GM12864 (cell line): ENCODE measurements at regions not wholly inside any gene's neighbourhood (a gene's known extent, or its start where the extent isn't known, plus 50 kb on each side); places are given as distances from the start of the nearest gene placed in this dataset.

Source experiments
- DNase-seq: peaks from one replicate; pipeline ENCODE4 v3.0.0-alpha.2; 2011; ENCODE audit warnings: low read depth
- H3K4me3 ChIP-seq: 2 replicates; pipeline ENCODE4 v1.5.1; 2011; ENCODE audit warnings: mild to moderate bottlenecking, low read depth, low read length, control low read depth
- TF ChIP-seq, protein P1 (sequence below): IDR thresholded peaks from 2 replicates; pipeline ENCODE4 v1.5.1; 2011; ENCODE audit warnings: low read depth, mild to moderate bottlenecking, moderate library complexity, low read length, control low read depth, inconsistent platforms; ENCODE audit errors: missing control alignments

- TF ChIP-seq, protein P1, sequence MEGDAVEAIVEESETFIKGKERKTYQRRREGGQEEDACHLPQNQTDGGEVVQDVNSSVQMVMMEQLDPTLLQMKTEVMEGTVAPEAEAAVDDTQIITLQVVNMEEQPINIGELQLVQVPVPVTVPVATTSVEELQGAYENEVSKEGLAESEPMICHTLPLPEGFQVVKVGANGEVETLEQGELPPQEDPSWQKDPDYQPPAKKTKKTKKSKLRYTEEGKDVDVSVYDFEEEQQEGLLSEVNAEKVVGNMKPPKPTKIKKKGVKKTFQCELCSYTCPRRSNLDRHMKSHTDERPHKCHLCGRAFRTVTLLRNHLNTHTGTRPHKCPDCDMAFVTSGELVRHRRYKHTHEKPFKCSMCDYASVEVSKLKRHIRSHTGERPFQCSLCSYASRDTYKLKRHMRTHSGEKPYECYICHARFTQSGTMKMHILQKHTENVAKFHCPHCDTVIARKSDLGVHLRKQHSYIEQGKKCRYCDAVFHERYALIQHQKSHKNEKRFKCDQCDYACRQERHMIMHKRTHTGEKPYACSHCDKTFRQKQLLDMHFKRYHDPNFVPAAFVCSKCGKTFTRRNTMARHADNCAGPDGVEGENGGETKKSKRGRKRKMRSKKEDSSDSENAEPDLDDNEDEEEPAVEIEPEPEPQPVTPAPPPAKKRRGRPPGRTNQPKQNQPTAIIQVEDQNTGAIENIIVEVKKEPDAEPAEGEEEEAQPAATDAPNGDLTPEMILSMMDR, result no peak
- no peak overlapping the region for H3K4me3 ChIP-seq
- DNase-seq, result no peak
These were observed 53.8 kb upstream of the INTU start for GRCh38 chr4:127578967-127579366.

DNA sequence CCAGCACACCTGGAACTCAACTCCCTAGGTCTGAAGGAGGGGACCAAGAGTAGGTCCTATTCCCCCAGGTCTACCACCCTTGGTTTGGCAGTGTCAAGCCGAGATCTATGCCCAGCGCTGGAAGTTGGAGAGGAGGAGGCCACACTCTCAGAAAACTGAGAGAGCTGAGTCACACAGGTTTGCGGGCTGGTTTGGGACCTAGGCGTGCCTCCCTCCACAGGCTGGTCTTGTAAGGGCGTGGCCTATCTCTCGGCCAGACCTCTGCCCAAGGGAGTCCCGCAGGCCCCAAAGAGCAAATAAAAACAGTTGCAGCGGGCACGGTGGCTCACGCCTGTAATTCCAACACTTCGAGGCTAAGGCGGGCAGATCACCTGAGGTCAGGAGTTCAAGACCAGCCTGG lies 52.9 kb upstream of the INTU start:
- H3K4me3 ChIP-seq, result no peak overlapping the region
- DNase-seq, result no peak
- TF ChIP-seq, protein P1, result no peak

GRCh38 chr4:127580300-127580699 lies 52.5 kb upstream of the INTU start:
- DNase-seq, result no peak
- TF ChIP-seq, protein P1, result no peak

DNA sequence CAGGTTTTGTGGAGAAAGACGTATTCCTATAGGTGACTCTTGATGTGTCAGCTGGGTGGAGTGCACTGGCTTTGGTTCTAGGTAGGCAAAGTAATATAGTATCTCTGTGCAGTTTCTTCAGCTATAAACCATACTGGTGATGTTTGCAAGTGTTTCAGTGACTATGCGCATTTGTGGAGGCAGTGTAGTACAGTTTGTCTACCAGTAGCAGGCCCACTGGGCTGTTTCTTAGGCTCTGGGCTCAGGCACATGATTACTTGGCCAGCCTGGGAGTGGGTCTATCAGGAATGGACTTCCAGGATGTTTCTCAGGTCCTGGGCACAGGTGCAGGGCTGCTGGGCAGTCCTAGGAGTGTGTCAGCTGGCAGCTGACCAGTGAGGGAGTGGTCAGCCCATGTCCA lies 51.9 kb upstream of the INTU start:
- no peak overlapping the region for H3K4me3 ChIP-seq
- no peak for DNase-seq
- TF ChIP-seq, protein P1, result no peak

More at GRCh38 chr4:127580300-127580699, 52.5 kb upstream of the INTU start:
- H3K4me3 ChIP-seq, result no peak overlapping the region
